Skeletal muscle tissue (tissue), 3 donors: ENCODE measurements at regions not wholly inside any gene's neighbourhood (a gene's known extent, or its start where the extent isn't known, plus 50 kb on each side); places are given as distances from the start of the nearest gene placed in this dataset.

Experiments used
- H3K27ac ChIP-seq: one replicate; pipeline ENCODE4 v1.7.0; 2013; ENCODE audit warnings: mild to moderate bottlenecking, low read depth, low read length, inconsistent platforms
- H3K27me3 ChIP-seq, 3 donors: one replicate each; pipeline ENCODE4 v1.7.0; 2013; ENCODE audit warnings: low read length in 3 of 3; ENCODE audit not compliant: control insufficient read depth in 3 of 3, insufficient read depth in 3 of 3
- H3K36me3 ChIP-seq, 3 donors: one replicate each; pipeline ENCODE4 v1.7.0; 2013; ENCODE audit warnings: low read length in 3 of 3; ENCODE audit not compliant: control insufficient read depth in 3 of 3, insufficient read depth in 3 of 3
- H3K4me1 ChIP-seq, 3 donors: one replicate each; pipeline ENCODE4 v1.7.0; 2013; ENCODE audit warnings: low read length in 3 of 3, mild to moderate bottlenecking in 3 of 3; ENCODE audit not compliant: control insufficient read depth in 3 of 3, insufficient read depth in 3 of 3
- H3K4me3 ChIP-seq, 3 donors: one replicate each; pipeline ENCODE4 v1.7.0; 2013; ENCODE audit warnings: low read length in 3 of 3
- H3K9ac ChIP-seq, 3 donors: one replicate each; pipeline ENCODE4 v1.7.0; 2013; ENCODE audit warnings: low read length in 3 of 3, mild to moderate bottlenecking in 3 of 3, moderate library complexity in 2 of 3, low read depth in 1 of 3
- H3K9me3 ChIP-seq, 3 donors: one replicate each; pipeline ENCODE4 v1.7.0; 2013; ENCODE audit warnings: low read length in 3 of 3; ENCODE audit not compliant: control insufficient read depth in 3 of 3
- donor health status: Osteomylitis.

GRCh38 chr4:189502841-189503435 lies 437.7 kb upstream of the FRG1 start:
- no peaks in the 10 kb centered on the region for H3K27me3 ChIP-seq
- no peaks in the 10 kb centered on the region for H3K4me1 ChIP-seq
- H3K9me3 ChIP-seq, result peaks cover 0 to 2% (median 0%) of the 10 kb centered on the region in 3 donors

GRCh38 chr4:189504220-189504619 lies 436.5 kb upstream of the FRG1 start:
- no peak overlapping the region for H3K4me3 ChIP-seq
- no peaks in the 10 kb centered on the region for H3K36me3 ChIP-seq
- H3K4me1 ChIP-seq, result no peaks in the 10 kb centered on the region
- no peak overlapping the region for H3K9ac ChIP-seq
- no peaks in the 10 kb centered on the region for H3K27me3 ChIP-seq
- no peak overlapping the region for H3K27ac ChIP-seq
- peaks cover 0 to 2% (median 0%) of the 10 kb centered on the region in 3 donors for H3K9me3 ChIP-seq

More at GRCh38 chr4:189502841-189503435, 437.7 kb upstream of the FRG1 start:
- no peak overlapping the region for H3K9ac ChIP-seq
- no peaks in the 10 kb centered on the region for H3K36me3 ChIP-seq
- H3K27ac ChIP-seq, result no peak overlapping the region
- H3K4me3 ChIP-seq, result no peak overlapping the region

GRCh38 chr4:189505380-189505779 lies 435.3 kb upstream of the FRG1 start:
- H3K4me1 ChIP-seq, result no peaks in the 10 kb centered on the region
- no peaks in the 10 kb centered on the region for H3K9me3 ChIP-seq
- no peak overlapping the region for H3K4me3 ChIP-seq
- H3K9ac ChIP-seq, result no peak overlapping the region
- H3K27me3 ChIP-seq, result no peaks in the 10 kb centered on the region
- no peaks in the 10 kb centered on the region for H3K36me3 ChIP-seq
- H3K27ac ChIP-seq, result no peak overlapping the region

GRCh38 chr4:189506080-189506479 lies 434.6 kb upstream of the FRG1 start:
- Histone ChIP-seq H3K4me1 (no peaks in the 10 kb centered on the region), H3K27me3 (no peaks in the 10 kb centered on the region), H3K36me3 (no peaks in the 10 kb centered on the region), H3K4me3 (no peak overlapping the region), H3K9me3 (peaks cover 0 to 3% (median 0%) of the 10 kb centered on the region in 3 donors), H3K9ac (no peak overlapping the region), H3K27ac (no peak overlapping the region)

- H3K9me3 ChIP-seq, result peaks cover 0 to 3% (median 0%) of the 10 kb centered on the region in 3 donors
- no peak overlapping the region for H3K4me3 ChIP-seq
- H3K4me1 ChIP-seq, result no peaks in the 10 kb centered on the region
- H3K27ac ChIP-seq, result no peak overlapping the region
- no peaks in the 10 kb centered on the region for H3K36me3 ChIP-seq
- H3K27me3 ChIP-seq, result no peaks in the 10 kb centered on the region
- no peak overlapping the region for H3K9ac ChIP-seq
These were observed 433.6 kb upstream of the FRG1 start for GRCh38 chr4:189507060-189507459.

- no peaks in the 10 kb centered on the region for H3K4me1 ChIP-seq
- no peak overlapping the region for H3K4me3 ChIP-seq
- no peaks in the 10 kb centered on the region for H3K36me3 ChIP-seq
- H3K9ac ChIP-seq, result no peak overlapping the region
- no peak overlapping the region for H3K27ac ChIP-seq
- peaks cover 0 to 3% (median 0%) of the 10 kb centered on the region in 3 donors for H3K9me3 ChIP-seq
- H3K27me3 ChIP-seq, result no peaks in the 10 kb centered on the region
These were observed 430.1 kb upstream of the FRG1 start for GRCh38 chr4:189510601-189511000.

GRCh38 chr4:189511581-189511980 lies 429.1 kb upstream of the FRG1 start:
- H3K9me3 ChIP-seq, result peaks cover 0 to 3% (median 0%) of the 10 kb centered on the region in 3 donors
- no peak overlapping the region for H3K27ac ChIP-seq
- no peaks in the 10 kb centered on the region for H3K36me3 ChIP-seq
- H3K4me3 ChIP-seq, result no peak overlapping the region
- no peak overlapping the region for H3K9ac ChIP-seq
- H3K4me1 ChIP-seq, result no peaks in the 10 kb centered on the region
- H3K27me3 ChIP-seq, result no peaks in the 10 kb centered on the region

- H3K4me3 ChIP-seq, result no peak overlapping the region
- H3K27me3 ChIP-seq, result no peaks in the 10 kb centered on the region
- H3K9me3 ChIP-seq, result peaks cover 0 to 3% (median 0%) of the 10 kb centered on the region in 3 donors
- H3K9ac ChIP-seq, result no peak overlapping the region
- H3K4me1 ChIP-seq, result no peaks in the 10 kb centered on the region
- H3K27ac ChIP-seq, result no peak overlapping the region
- no peaks in the 10 kb centered on the region for H3K36me3 ChIP-seq
These were observed 427.3 kb upstream of the FRG1 start for GRCh38 chr4:189513421-189513820.

- Histone ChIP-seq H3K4me1 (no peaks in the 10 kb centered on the region), H3K9me3 (peaks cover 0 to 3% (median 0%) of the 10 kb centered on the region in 3 donors), H3K36me3 (no peaks in the 10 kb centered on the region), H3K27me3 (no peaks in the 10 kb centered on the region), H3K4me3 (no peak overlapping the region), H3K9ac (no peak overlapping the region), H3K27ac (no peak overlapping the region)
These were observed 426.5 kb upstream of the FRG1 start for GRCh38 chr4:189514209-189514608.

- H3K9me3 ChIP-seq, result no peaks in the 10 kb centered on the region
- no peak overlapping the region for H3K9ac ChIP-seq
- H3K27ac ChIP-seq, result no peak overlapping the region
- no peaks in the 10 kb centered on the region for H3K4me1 ChIP-seq
- H3K36me3 ChIP-seq, result no peaks in the 10 kb centered on the region
- no peaks in the 10 kb centered on the region for H3K27me3 ChIP-seq
- H3K4me3 ChIP-seq, result no peak overlapping the region
These were observed 423.8 kb upstream of the FRG1 start for GRCh38 chr4:189516902-189517301.
